GM21717 (cell line): ENCODE measurements at regions not wholly inside any gene's neighbourhood (a gene's known extent, or its start where the extent isn't known, plus 50 kb on each side); places are given as distances from the start of the nearest gene placed in this dataset.
A peak's percentile ranks its signal among the peaks of the same experiment; 100 is the strongest.
"Not testable (repeated sequence)": the region's sequence is repeated elsewhere in the genome, so short reads cannot be mapped to it uniquely, and the experiment has no call there.

Experiments used
- ATAC-seq: cut with Tn5 transposase; IDR thresholded peaks from one replicate; pipeline ENCODE4 v1.9.1; 2021; ENCODE audit warnings: mild to moderate bottlenecking, moderate library complexity; ENCODE audit not compliant: unreplicated experiment

GRCh38 chr21:6482616-6483015 lies 4038.8 kb upstream of the TPTE start:
- not testable (repeated sequence) for ATAC-seq

GRCh38 chr21:6483645-6484044 lies 4037.7 kb upstream of the TPTE start:
- not testable (repeated sequence) for ATAC-seq

GRCh38 chr21:6486821-6487220 lies 4034.6 kb upstream of the TPTE start:
- not testable (repeated sequence) for ATAC-seq

- not testable (repeated sequence) for ATAC-seq
These were observed 4028.7 kb upstream of the TPTE start for GRCh38 chr21:6492691-6493090.

- not testable (repeated sequence) for ATAC-seq
These were observed 4027.4 kb upstream of the TPTE start for GRCh38 chr21:6493957-6494356.

- ATAC-seq = not testable (repeated sequence)
These were observed 4025.0 kb upstream of the TPTE start for GRCh38 chr21:6496356-6496755.

- peak; percentile 12 for ATAC-seq
These were observed 4022.7 kb upstream of the TPTE start for GRCh38 chr21:6498716-6499115.

GRCh38 chr21:6499128-6499826 lies 4022.1 kb upstream of the TPTE start:
- ATAC-seq = peak; percentile 58

GRCh38 chr21:6499866-6500265 lies 4021.5 kb upstream of the TPTE start:
- ATAC-seq = not testable (repeated sequence)

GRCh38 chr21:6500681-6501080 lies 4020.7 kb upstream of the TPTE start:
- ATAC-seq = not testable (repeated sequence)

- ATAC-seq = not testable (repeated sequence)
These were observed 4015.1 kb upstream of the TPTE start for GRCh38 chr21:6506167-6506894.

GRCh38 chr21:6507632-6508031 lies 4013.8 kb upstream of the TPTE start:
- not testable (repeated sequence) for ATAC-seq

GRCh38 chr21:6521777-6522176 lies 3999.6 kb upstream of the TPTE start:
- not testable (repeated sequence) for ATAC-seq

GRCh38 chr21:6526213-6526612 lies 3995.2 kb upstream of the TPTE start:
- not testable (repeated sequence) for ATAC-seq

GRCh38 chr21:6530655-6531054 lies 3990.7 kb upstream of the TPTE start:
- ATAC-seq = not testable (repeated sequence)

GRCh38 chr21:6533261-6533660 lies 3988.1 kb upstream of the TPTE start:
- ATAC-seq = not testable (repeated sequence)

- not testable (repeated sequence) for ATAC-seq
These were observed 3983.1 kb upstream of the TPTE start for GRCh38 chr21:6538320-6538719.

- not testable (repeated sequence) for ATAC-seq
These were observed 3981.7 kb upstream of the TPTE start for GRCh38 chr21:6539688-6540087.

- ATAC-seq = not testable (repeated sequence)
These were observed 3980.3 kb upstream of the TPTE start for GRCh38 chr21:6541036-6541435.

GRCh38 chr21:6545288-6545687 lies 3976.1 kb upstream of the TPTE start:
- not testable (repeated sequence) for ATAC-seq

GRCh38 chr21:6551045-6551444 lies 3970.3 kb upstream of the TPTE start:
- not testable (repeated sequence) for ATAC-seq
